CD4-positive, alpha-beta memory T cell (primary cell): ENCODE measurements at regions not wholly inside any gene's neighbourhood (a gene's known extent, or its start where the extent isn't known, plus 50 kb on each side); places are given as distances from the start of the nearest gene placed in this dataset.

ENCODE experiments used
- CTCF ChIA-PET: fragments of 350-600 bp; sonication (Branson Sonifier 250); formaldehyde crosslinking; loops from one replicate; lab custom pipeline; 2021; ENCODE audit warnings: inconsistent platforms; ENCODE audit not compliant: partially characterized antibody; lab: Charles Lee
- POLR2A ChIA-PET: fragments of 350-600 bp; sonication (Branson Sonifier 250); formaldehyde crosslinking; loops from one replicate; lab custom pipeline; 2021; ENCODE audit not compliant: partially characterized antibody; lab: Charles Lee
- DNase-seq, 5 donors: peaks; one replicate each; pipeline versions ENCODE4 v3.0.0 to v3.0.0-alpha.2; 2020 to 2022; ENCODE audit warnings: mixed read lengths in 1 of 5
- H3K27ac ChIP-seq: one replicate; pipeline ENCODE4 v1.7.0; 2013; ENCODE audit warnings: low read depth, low read length
- H3K27me3 ChIP-seq: 2 replicates; pipeline ENCODE4 v1.7.0; 2013; ENCODE audit warnings: mild to moderate bottlenecking, low read length, moderate library complexity; ENCODE audit not compliant: insufficient read depth
- H3K36me3 ChIP-seq: 2 replicates; pipeline ENCODE4 v1.7.0; 2013; ENCODE audit warnings: mild to moderate bottlenecking, low read length, moderate library complexity; ENCODE audit not compliant: insufficient read depth
- H3K4me1 ChIP-seq: 2 replicates; pipeline ENCODE4 v1.7.0; 2013; ENCODE audit warnings: mild to moderate bottlenecking, low read length, moderate library complexity; ENCODE audit not compliant: insufficient read depth
- H3K4me3 ChIP-seq, 2 donors: one replicate each; pipeline ENCODE4 v1.7.0; 2013; ENCODE audit warnings: low read length in 2 of 2, mild to moderate bottlenecking in 1 of 2
- H3K9me3 ChIP-seq, 2 donors: one replicate each; pipeline ENCODE4 v1.7.0; 2013; ENCODE audit warnings: low read length in 2 of 2, control low read depth in 1 of 2; ENCODE audit not compliant: control insufficient read depth in 1 of 2
- H3K27ac Mint-ChIP-seq, 7 donors: one replicate each; pipeline ENCODE4 v1.8.0; 2020 to 2021; ENCODE audit warnings: mixed read lengths in 7 of 7, mild to moderate bottlenecking in 6 of 7, inconsistent platforms in 3 of 7, moderate library complexity in 3 of 7
- H3K27me3 Mint-ChIP-seq, 2 donors: one replicate each; pipeline ENCODE4 v1.8.0; 2020 to 2021; ENCODE audit warnings: mixed read lengths in 2 of 2
- H3K36me3 Mint-ChIP-seq, 2 donors: one replicate each; pipeline ENCODE4 v1.8.0; 2020 to 2021; ENCODE audit warnings: mixed read lengths in 2 of 2, inconsistent platforms in 1 of 2, mild to moderate bottlenecking in 1 of 2
- H3K4me1 Mint-ChIP-seq, 4 donors: one replicate each; pipeline ENCODE4 v1.8.0; 2020 to 2021; ENCODE audit warnings: mixed read lengths in 4 of 4, mild to moderate bottlenecking in 1 of 4
- H3K4me3 Mint-ChIP-seq, 8 donors: one replicate each; pipeline ENCODE4 v1.8.0; 2020 to 2021; ENCODE audit warnings: mixed read lengths in 8 of 8, mild to moderate bottlenecking in 7 of 8, moderate library complexity in 6 of 8, inconsistent platforms in 3 of 8
- H3K9me3 Mint-ChIP-seq, 8 donors: one replicate each; pipeline ENCODE4 v1.8.0; 2020 to 2021; ENCODE audit warnings: mixed read lengths in 8 of 8, mild to moderate bottlenecking in 5 of 8, inconsistent platforms in 3 of 8, moderate library complexity in 1 of 8
- intact Hi-C: fragments of 100-400 bp; cut with micrococcal nuclease; formaldehyde crosslinking; loops from one replicate; pipeline ENCODE4 v1.15.1; 2023

DNA sequence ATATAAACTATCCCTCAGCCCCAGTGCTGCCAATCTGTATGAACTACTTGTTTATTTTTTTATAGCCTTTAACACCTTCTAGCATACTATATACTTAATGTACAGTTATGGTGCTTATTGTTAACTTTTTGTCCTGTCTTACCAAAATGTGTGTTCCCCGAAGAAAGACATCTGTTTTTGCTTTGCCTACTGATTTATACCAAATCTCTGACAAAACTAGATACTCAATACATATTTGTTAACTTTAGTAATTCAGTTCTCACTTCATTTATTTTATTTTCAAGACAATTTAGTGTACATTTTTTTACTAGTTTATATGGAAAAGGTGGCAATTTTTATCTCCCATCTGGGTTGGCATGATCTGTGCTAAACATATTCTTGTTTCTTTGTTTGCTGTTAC lies 824.3 kb upstream of the ATXN8OS start:
- H3K27me3 ChIP-seq, result no peaks in the 10 kb centered on the region
- no peaks in the 10 kb centered on the region for H3K36me3 ChIP-seq
- H3K9me3 ChIP-seq, result no peaks in the 10 kb centered on the region
- POLR2A ChIA-PET, result no interaction called here
- H3K27ac ChIP-seq, result no peak overlapping the region
- H3K4me1 ChIP-seq, result no peaks in the 10 kb centered on the region
- intact Hi-C loops, result no loop called here
- Mint-ChIP-seq H3K27ac (no peak overlapping the region), H3K27me3 (no peaks in the 10 kb centered on the region), H3K9me3 (peaks cover 3 to 20% (median 8%) of the 10 kb centered on the region in 8 donors), H3K4me1 (no peaks in the 10 kb centered on the region), H3K36me3 (no peaks in the 10 kb centered on the region), H3K4me3 (no peak overlapping the region)
- CTCF ChIA-PET, result no interaction called here
- no peak overlapping the region for H3K4me3 ChIP-seq
- no peak for DNase-seq

DNA sequence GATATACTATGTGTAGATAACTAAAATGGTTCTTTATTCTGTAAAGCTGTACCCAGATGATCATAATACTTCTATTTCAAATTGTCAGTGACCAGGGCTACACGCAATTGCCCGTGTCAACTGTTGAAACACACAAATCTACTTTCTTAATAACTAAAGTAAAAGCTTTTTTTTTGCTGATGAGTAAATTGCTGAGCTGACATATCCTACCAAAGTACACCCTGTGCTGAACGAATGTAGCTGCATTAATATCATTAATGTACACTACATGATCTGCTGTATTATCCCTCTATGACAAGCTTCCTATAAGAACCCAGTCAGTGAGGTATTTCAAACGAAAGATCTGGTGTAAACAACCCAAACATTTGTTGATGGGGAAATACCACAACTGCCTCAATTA lies 827.2 kb upstream of the ATXN8OS start:
- H3K9me3 ChIP-seq, result no peaks in the 10 kb centered on the region
- no peak for DNase-seq
- POLR2A ChIA-PET, result no interaction called here
- H3K4me3 ChIP-seq, result no peak overlapping the region
- Mint-ChIP-seq H3K4me1 (no peaks in the 10 kb centered on the region), H3K27ac (no peak overlapping the region), H3K9me3 (peaks cover 2 to 20% (median 7%) of the 10 kb centered on the region in 8 donors), H3K36me3 (no peaks in the 10 kb centered on the region), H3K27me3 (no peaks in the 10 kb centered on the region), H3K4me3 (no peak overlapping the region)
- H3K27ac ChIP-seq, result no peak overlapping the region
- no peaks in the 10 kb centered on the region for H3K36me3 ChIP-seq
- no peaks in the 10 kb centered on the region for H3K4me1 ChIP-seq
- intact Hi-C loops, result no loop called here
- H3K27me3 ChIP-seq, result no peaks in the 10 kb centered on the region
- CTCF ChIA-PET, result no interaction called here

DNA sequence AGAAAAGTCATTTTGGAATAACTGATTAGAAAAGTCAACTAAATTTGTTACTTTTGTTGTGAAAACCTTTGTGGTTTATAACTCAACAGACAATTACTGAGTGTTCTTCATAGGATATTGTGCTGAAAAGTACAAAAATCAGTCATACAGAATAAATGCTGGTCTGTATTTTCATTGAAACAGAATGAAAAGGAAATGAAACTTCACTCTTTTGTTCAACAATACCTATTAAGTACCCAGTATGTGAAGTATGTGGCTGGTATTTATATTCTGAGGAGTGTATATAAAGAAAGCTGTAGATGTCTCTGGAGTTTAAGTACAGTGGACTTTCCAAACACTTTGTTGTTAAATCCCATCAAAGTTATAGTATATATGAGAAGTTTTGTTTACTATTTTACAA lies 828.4 kb upstream of the ATXN8OS start:
- Histone ChIP-seq H3K36me3 (no peaks in the 10 kb centered on the region), H3K9me3 (no peaks in the 10 kb centered on the region), H3K4me1 (no peaks in the 10 kb centered on the region), H3K4me3 (no peak overlapping the region), H3K27ac (no peak overlapping the region), H3K27me3 (no peaks in the 10 kb centered on the region)
- peaks cover 0 to 13% (median 6%) of the 10 kb centered on the region in 8 donors for H3K9me3 Mint-ChIP-seq
- no peaks in the 10 kb centered on the region for H3K27me3 Mint-ChIP-seq
- H3K4me3 Mint-ChIP-seq, result no peak overlapping the region
- H3K4me1 Mint-ChIP-seq, result no peaks in the 10 kb centered on the region
- ChIA-PET CTCF (no interaction called here), POLR2A (no interaction called here)
- DNase-seq, result no peak
- no peaks in the 10 kb centered on the region for H3K36me3 Mint-ChIP-seq
- intact Hi-C loops, result no loop called here
- H3K27ac Mint-ChIP-seq, result no peak overlapping the region

DNA sequence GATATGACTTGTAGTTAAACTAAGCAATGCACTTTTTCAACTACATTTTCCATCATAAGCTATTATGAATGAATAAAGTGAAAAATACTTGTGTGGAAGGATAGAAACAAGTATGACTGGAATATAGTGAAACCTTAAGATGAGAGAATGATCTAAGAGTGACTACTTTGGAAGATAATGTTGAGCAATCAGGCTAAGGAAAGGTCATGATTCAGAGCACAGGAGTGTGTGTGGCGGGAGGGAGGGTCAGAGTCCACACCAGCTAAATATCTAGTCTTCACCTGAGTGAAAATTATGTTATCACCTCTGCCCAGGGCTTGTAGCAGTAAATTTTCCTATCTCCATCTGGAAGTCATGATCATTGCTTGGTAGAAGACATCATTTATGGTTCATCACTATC lies 833.4 kb upstream of the ATXN8OS start:
- Histone ChIP-seq H3K9me3 (no peaks in the 10 kb centered on the region), H3K27ac (no peak overlapping the region), H3K4me3 (no peak overlapping the region), H3K4me1 (no peaks in the 10 kb centered on the region), H3K27me3 (no peaks in the 10 kb centered on the region), H3K36me3 (no peaks in the 10 kb centered on the region)
- Mint-ChIP-seq H3K4me3 (no peak overlapping the region), H3K9me3 (peaks cover 0 to 13% (median 5%) of the 10 kb centered on the region in 8 donors), H3K27ac (no peak overlapping the region), H3K27me3 (no peaks in the 10 kb centered on the region), H3K4me1 (no peaks in the 10 kb centered on the region), H3K36me3 (no peaks in the 10 kb centered on the region)
- POLR2A ChIA-PET, result no interaction called here
- intact Hi-C loops, result no loop called here
- DNase-seq, result no peak
- CTCF ChIA-PET, result no interaction called here

DNA sequence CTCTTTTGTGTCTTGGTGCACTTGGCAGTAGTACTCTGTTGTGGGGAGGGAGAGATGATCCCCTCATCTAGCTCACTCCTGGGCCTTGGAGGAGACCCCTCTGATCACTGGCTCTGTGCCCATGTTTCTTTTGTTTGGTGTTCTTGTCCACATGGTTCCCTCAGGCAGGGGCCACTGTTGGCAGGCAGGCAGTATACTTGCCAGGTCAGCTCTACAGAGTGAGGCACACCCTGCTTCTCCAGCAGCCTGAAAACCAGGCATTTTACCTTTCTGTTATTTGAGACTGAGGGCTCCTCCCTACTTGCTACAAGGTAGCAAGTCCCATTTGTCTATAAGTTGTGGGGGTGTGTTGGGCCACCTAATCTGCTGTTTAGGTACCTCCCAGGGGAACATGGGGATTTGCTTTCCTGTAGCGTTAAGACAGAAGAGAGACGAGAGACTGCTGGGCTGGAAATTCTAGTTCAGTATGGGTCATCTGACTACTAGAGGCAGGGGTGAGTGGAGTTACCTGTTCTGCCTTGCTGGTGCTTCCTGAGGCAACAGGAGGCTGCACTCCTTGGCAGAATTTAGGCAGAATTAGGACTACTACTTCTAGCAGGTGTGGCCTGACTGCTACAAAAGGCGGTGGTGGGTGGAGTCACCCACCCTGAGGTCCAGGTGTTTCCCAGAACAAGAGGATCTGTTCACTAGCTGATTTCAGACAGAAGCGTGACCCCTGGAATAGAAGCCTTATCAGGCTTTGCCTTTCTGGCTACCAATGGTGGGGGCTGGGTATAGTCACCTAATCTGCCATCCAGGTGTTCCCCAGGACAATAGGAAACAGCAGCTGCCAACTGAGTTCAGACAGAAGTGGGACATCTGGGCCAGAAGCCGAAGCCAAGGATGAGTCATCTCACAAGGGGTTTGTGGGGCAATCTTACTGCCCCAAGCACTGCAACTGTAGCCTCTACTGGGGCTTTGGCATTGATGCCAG lies 843.0 kb upstream of the ATXN8OS start:
- no peak overlapping the region for H3K27ac ChIP-seq
- H3K4me3 ChIP-seq, result no peak overlapping the region
- DNase-seq, result no peak
- peaks cover 4 to 26% (median 17%) of the 10 kb centered on the region in 8 donors for H3K9me3 Mint-ChIP-seq
- no peaks in the 10 kb centered on the region for H3K4me1 Mint-ChIP-seq
- no peak overlapping the region for H3K27ac Mint-ChIP-seq
- no peaks in the 10 kb centered on the region for H3K9me3 ChIP-seq
- no peaks in the 10 kb centered on the region for H3K27me3 Mint-ChIP-seq
- intact Hi-C loops, result no loop called here
- no peak overlapping the region for H3K4me3 Mint-ChIP-seq
- H3K4me1 ChIP-seq, result no peaks in the 10 kb centered on the region
- no peaks in the 10 kb centered on the region for H3K36me3 ChIP-seq
- ChIA-PET CTCF (no interaction called here), POLR2A (no interaction called here)
- no peaks in the 10 kb centered on the region for H3K36me3 Mint-ChIP-seq
- H3K27me3 ChIP-seq, result no peaks in the 10 kb centered on the region

DNA sequence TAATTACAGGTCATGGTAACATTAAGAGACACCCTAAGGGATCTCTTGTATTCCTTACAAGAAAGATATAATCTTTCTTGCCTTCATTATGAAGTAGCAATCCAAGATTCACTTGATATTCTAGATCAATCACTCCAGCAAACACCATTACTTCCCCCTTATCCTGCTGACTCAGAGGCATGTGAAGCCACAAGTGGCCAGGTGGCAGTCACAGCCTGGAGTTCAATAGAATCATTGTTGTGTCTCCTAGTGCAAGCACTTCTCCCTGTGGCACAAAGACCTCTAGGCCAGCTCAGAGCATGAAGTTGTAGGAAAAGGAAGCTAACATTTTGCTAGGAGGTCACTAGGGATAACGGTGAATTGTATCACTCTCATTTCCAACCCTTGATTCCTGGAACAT lies 864.3 kb upstream of the ATXN8OS start:
- H3K27ac Mint-ChIP-seq, result no peak overlapping the region
- H3K27me3 Mint-ChIP-seq, result no peaks in the 10 kb centered on the region
- H3K36me3 ChIP-seq, result no peaks in the 10 kb centered on the region
- H3K4me1 ChIP-seq, result no peaks in the 10 kb centered on the region
- no peaks in the 10 kb centered on the region for H3K4me1 Mint-ChIP-seq
- H3K4me3 ChIP-seq, result no peak overlapping the region
- CTCF ChIA-PET, result no interaction called here
- H3K27ac ChIP-seq, result no peak overlapping the region
- intact Hi-C loops, result no loop called here
- no peak for DNase-seq
- POLR2A ChIA-PET, result no interaction called here
- no peaks in the 10 kb centered on the region for H3K9me3 ChIP-seq
- H3K27me3 ChIP-seq, result no peaks in the 10 kb centered on the region
- no peak overlapping the region for H3K4me3 Mint-ChIP-seq
- H3K36me3 Mint-ChIP-seq, result no peaks in the 10 kb centered on the region
- H3K9me3 Mint-ChIP-seq, result peaks cover 0 to 8% (median 4%) of the 10 kb centered on the region in 8 donors

DNA sequence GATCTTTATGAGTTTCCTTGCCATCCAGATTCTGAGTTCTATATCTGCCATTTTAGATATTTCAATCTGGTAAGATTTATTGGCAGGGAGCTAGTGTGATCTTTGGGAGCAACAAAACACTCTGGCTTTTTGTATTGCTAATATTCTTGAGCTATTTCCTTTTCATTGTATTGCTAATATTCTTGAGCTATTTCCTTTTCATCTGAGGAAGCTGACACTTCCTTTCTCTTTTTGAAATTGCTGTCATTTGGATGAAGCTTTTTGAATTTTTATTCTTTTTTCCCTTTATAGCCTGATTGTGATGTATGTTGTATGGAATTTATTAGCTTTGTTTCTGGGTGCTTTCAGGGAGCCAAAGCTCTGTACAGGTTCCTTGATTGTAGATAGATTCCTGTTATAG lies 873.5 kb upstream of the ATXN8OS start:
- no peak overlapping the region for H3K27ac ChIP-seq
- H3K9me3 Mint-ChIP-seq, result peaks cover 2 to 31% (median 23%) of the 10 kb centered on the region in 8 donors
- DNase-seq, result no peak

More for the DNA sequence above, 873.5 kb upstream of the ATXN8OS start:
- H3K4me1 ChIP-seq, result no peaks in the 10 kb centered on the region
- H3K4me3 ChIP-seq, result no peak overlapping the region
- H3K27me3 ChIP-seq, result no peaks in the 10 kb centered on the region
- H3K36me3 Mint-ChIP-seq, result no peaks in the 10 kb centered on the region
- no peaks in the 10 kb centered on the region for H3K9me3 ChIP-seq
- H3K4me1 Mint-ChIP-seq, result no peaks in the 10 kb centered on the region
- POLR2A ChIA-PET, result no interaction called here
- H3K4me3 Mint-ChIP-seq, result no peak overlapping the region
- intact Hi-C loops, result no loop called here
- no peak overlapping the region for H3K27ac Mint-ChIP-seq
- no peaks in the 10 kb centered on the region for H3K27me3 Mint-ChIP-seq
- CTCF ChIA-PET, result no interaction called here
- H3K36me3 ChIP-seq, result no peaks in the 10 kb centered on the region
